Activated naive CD8-positive, alpha-beta T cell treated with anti-CD3 and anti-CD28 coated beads for 36 hours (primary cell): ENCODE measurements at regions not wholly inside any gene's neighbourhood (a gene's known extent, or its start where the extent isn't known, plus 50 kb on each side); places are given as distances from the start of the nearest gene placed in this dataset.
"Not testable (repeated sequence)": the region's sequence is repeated elsewhere in the genome, so short reads cannot be mapped to it uniquely, and the experiment has no call there.

Experiments used
- DNase-seq: peaks from one replicate; pipeline ENCODE4 v3.0.0; 2021
- H3K27ac Mint-ChIP-seq: one replicate; pipeline ENCODE4 v1.8.0; 2022; ENCODE audit warnings: mild to moderate bottlenecking, moderate library complexity, mixed read lengths
- H3K27me3 Mint-ChIP-seq: one replicate; pipeline ENCODE4 v1.8.0; 2022; ENCODE audit warnings: mild to moderate bottlenecking, mixed read lengths
- H3K36me3 Mint-ChIP-seq: one replicate; pipeline ENCODE4 v1.8.0; 2021; ENCODE audit warnings: mild to moderate bottlenecking, mixed read lengths
- H3K4me1 Mint-ChIP-seq: one replicate; pipeline ENCODE4 v1.8.0; 2021; ENCODE audit warnings: mixed read lengths
- H3K4me3 Mint-ChIP-seq: one replicate; pipeline ENCODE4 v1.8.0; 2022; ENCODE audit warnings: mild to moderate bottlenecking, moderate library complexity, mixed read lengths
- H3K9me3 Mint-ChIP-seq: one replicate; pipeline ENCODE4 v1.8.0; 2022; ENCODE audit warnings: mixed read lengths

DNA sequence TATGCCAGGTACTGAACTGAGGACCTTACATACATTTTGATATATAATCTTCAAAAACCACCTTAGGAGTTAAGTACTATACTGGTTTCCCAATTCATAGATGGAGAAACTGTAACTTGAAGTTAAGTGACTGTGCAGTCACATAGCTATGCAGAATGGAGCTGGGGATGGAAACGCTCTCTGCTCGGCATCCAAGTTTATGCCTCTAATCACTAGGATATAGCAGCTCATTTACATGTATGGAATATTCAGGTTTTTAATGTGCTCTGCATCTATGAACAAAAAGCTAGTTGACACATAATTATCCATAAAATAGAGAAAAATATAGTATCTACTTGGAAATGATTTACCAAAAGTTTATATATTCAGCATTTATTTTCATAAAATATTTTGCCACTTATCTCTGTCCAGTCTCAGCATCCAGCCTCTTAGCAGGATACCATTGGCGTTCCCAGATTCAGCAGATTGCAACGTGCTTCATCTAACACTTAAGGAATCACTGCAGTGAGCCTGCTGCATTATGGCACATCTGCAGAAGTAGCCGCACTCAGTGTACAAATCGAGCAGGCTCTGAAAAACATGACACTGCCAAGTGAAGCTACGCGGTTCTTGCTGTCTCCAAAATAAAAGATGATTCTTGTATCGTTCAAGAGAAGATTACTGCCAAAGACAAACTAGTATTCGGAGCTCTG, 70.4 kb downstream of the MRPL57 start:
- H3K36me3 Mint-ChIP-seq, result no peaks in the 10 kb centered on the region
- H3K27me3 Mint-ChIP-seq, result peaks cover 4% of the 10 kb centered on the region
- no peak overlapping the region for H3K4me3 Mint-ChIP-seq
- no peaks in the 10 kb centered on the region for H3K4me1 Mint-ChIP-seq
- no peaks in the 10 kb centered on the region for H3K9me3 Mint-ChIP-seq
- DNase-seq, result no peak
- H3K27ac Mint-ChIP-seq, result no peak overlapping the region

GRCh38 chr13:21256351-21256761, 79.9 kb downstream of the MRPL57 start:
- H3K27me3 Mint-ChIP-seq, result peaks cover 5% of the 10 kb centered on the region
- H3K27ac Mint-ChIP-seq, result no peak overlapping the region
- H3K36me3 Mint-ChIP-seq, result no peaks in the 10 kb centered on the region
- no peak for DNase-seq
- H3K9me3 Mint-ChIP-seq, result no peaks in the 10 kb centered on the region
- no peak overlapping the region for H3K4me3 Mint-ChIP-seq
- H3K4me1 Mint-ChIP-seq, result peaks cover 3% of the 10 kb centered on the region

DNA sequence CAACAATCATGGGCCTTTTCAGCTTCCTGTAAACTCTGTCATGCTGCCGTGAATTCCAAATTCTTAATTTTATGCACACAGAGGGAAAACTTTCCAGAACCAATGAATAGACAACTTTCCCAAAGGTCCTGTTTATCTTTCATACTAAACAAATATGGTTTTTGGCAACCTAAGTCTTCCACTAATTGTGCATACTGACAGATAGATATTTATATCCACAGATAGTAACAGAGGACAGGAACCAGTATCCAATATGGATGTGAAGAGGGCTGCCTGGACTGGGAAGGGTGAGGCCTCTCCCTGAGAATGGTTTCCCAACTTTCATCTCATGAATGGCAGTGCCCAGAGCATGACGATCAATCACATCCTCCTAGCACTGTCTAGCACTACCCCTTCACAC, 80.4 kb downstream of the MRPL57 start:
- H3K4me3 Mint-ChIP-seq, result no peak overlapping the region

DNA sequence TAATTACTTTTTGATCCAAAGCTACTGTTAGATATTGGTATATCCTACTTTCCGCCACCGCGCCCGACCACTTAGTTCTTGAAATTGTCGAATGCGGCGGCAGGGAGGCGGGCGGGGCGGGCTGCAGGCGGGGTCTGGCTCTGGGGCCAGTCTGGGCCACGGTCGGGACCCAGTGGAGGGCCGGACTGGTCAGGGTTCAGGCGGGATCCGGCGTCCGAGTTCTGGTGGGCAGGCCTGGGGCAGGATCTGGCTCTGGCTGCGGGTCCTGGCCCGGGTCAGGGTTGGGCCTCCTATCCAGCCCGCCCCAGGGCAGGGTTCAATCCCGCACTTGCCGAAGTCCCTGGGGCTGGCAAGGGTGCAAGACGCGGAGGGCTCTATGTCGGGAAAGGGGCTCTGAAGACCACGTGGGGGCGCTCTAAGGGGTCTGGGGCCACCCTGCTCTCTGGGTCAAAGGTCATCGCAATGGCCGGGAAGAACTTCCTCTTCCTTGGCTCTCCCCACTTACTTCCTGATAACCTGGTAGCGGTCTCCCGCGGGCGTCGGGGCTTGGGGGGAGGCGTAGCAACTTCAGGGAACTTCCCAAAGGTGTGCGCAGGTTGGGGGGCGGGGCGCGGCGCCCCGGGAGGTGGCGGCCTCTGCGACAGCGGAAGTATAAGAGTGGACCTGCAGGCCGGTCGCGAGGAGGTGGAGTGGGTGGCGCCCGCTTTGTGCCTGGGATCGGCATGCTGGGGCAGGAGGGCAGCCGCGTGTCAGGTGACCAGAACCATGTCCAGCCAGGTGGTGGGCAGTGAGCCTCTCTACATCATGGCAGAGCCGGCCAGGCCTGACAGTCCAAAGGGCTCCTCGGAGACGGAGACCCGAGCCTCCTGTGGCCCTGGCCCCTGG, 83.4 kb downstream of the MRPL57 start:
- Mint-ChIP-seq H3K4me3 (no peak overlapping the region), H3K36me3 (no peaks in the 10 kb centered on the region), H3K27me3 (no peaks in the 10 kb centered on the region), H3K27ac (no peak overlapping the region), H3K9me3 (no peaks in the 10 kb centered on the region), H3K4me1 (peaks cover 3% of the 10 kb centered on the region)
- DNase-seq, result no peak

More for the DNA sequence above, 80.4 kb downstream of the MRPL57 start:
- DNase-seq, result no peak
- peaks cover 3% of the 10 kb centered on the region for H3K4me1 Mint-ChIP-seq
- H3K27me3 Mint-ChIP-seq, result peaks cover 2% of the 10 kb centered on the region
- H3K27ac Mint-ChIP-seq, result no peak overlapping the region
- no peaks in the 10 kb centered on the region for H3K9me3 Mint-ChIP-seq
- H3K36me3 Mint-ChIP-seq, result no peaks in the 10 kb centered on the region

- not testable (repeated sequence) for H3K27ac Mint-ChIP-seq, H3K9me3 Mint-ChIP-seq, H3K4me3 Mint-ChIP-seq, H3K4me1 Mint-ChIP-seq, H3K27me3 Mint-ChIP-seq, H3K36me3 Mint-ChIP-seq, DNase-seq
Observed at GRCh38 chr13:21260561-21261290, 84.3 kb downstream of the MRPL57 start.

GRCh38 chr13:21261487-21262216, 85.2 kb downstream of the MRPL57 start:
- DNase-seq, result not testable (repeated sequence)

DNA sequence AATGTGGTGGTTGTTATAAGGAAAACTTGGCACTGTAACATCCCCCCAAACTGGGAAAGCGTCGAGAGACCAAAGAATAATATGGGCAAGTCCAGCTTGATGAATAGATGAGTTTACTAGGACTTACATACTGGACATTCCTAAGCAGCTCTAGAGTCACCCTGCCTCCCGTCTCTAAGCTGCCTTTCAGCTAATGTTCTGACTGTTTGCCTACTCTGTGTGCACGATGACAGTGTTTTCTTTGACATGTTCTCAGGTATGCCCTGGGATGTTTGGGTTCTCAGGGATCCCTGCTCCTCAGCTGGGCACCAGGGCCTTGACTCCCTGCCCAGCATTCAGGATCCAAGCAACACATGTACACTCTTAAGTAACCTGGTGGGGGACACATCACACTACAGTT, 87.5 kb downstream of the MRPL57 start:
- not testable (repeated sequence) for H3K36me3 Mint-ChIP-seq, H3K27me3 Mint-ChIP-seq, H3K27ac Mint-ChIP-seq, DNase-seq, H3K9me3 Mint-ChIP-seq, H3K4me3 Mint-ChIP-seq, H3K4me1 Mint-ChIP-seq

More at GRCh38 chr13:21261487-21262216, 85.2 kb downstream of the MRPL57 start:
- not testable (repeated sequence) for H3K27ac Mint-ChIP-seq, H3K4me1 Mint-ChIP-seq, H3K4me3 Mint-ChIP-seq, H3K9me3 Mint-ChIP-seq, H3K36me3 Mint-ChIP-seq, H3K27me3 Mint-ChIP-seq

DNA sequence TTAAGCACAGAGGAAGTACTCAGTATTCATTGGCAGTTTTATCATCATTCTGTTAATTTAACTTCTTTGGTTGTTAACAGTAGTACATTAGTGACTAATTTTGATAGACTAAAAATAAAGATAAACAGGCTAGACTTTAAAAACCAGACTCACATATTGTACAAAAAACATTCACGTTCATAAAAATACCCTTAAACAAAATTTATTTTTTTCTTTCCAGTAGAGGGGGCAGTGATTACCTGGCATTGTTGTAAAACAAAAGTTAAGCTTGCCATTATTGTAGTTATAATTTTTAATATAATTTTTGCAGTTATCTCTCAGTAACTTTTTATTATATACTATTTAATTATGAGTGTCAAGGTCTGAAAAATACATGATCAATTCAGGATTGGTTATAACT, 92.0 kb downstream of the MRPL57 start:
- H3K4me1 Mint-ChIP-seq, DNase-seq, H3K36me3 Mint-ChIP-seq, H3K4me3 Mint-ChIP-seq, H3K9me3 Mint-ChIP-seq, H3K27ac Mint-ChIP-seq, H3K27me3 Mint-ChIP-seq: not testable (repeated sequence)

- not testable (repeated sequence) for H3K4me1 Mint-ChIP-seq, H3K27me3 Mint-ChIP-seq, H3K27ac Mint-ChIP-seq, H3K36me3 Mint-ChIP-seq, DNase-seq, H3K4me3 Mint-ChIP-seq, H3K9me3 Mint-ChIP-seq
Observed at GRCh38 chr13:21272439-21272838, 96.0 kb downstream of the MRPL57 start.

- not testable (repeated sequence) for H3K36me3 Mint-ChIP-seq, H3K9me3 Mint-ChIP-seq, H3K27me3 Mint-ChIP-seq, DNase-seq, H3K27ac Mint-ChIP-seq, H3K4me1 Mint-ChIP-seq, H3K4me3 Mint-ChIP-seq
Observed at GRCh38 chr13:21274457-21274856, 98.0 kb downstream of the MRPL57 start.

DNA sequence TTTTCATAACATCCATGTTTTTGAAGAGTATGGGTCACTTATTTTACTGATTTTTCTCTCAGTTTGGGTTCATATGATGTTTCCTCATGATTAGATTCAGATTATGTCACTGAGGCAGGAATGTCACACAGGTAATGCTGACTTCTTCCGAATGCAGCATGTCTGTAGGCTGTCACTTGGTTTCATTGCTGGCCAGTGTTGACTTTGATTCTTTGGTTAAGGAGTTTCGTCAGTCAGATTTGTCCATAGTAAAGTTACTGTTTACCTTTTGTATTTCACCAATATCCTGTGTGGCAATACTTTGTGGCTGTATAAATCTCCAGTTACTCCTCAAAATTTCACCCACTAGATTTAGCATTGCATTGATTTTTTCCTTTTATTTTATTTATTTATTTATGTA, 105.6 kb downstream of the MRPL57 start:
- Mint-ChIP-seq H3K4me1 (no peaks in the 10 kb centered on the region), H3K9me3 (peaks cover 2% of the 10 kb centered on the region), H3K27me3 (peaks cover 16% of the 10 kb centered on the region), H3K4me3 (no peak overlapping the region), H3K36me3 (no peaks in the 10 kb centered on the region), H3K27ac (no peak overlapping the region)
- DNase-seq, result no peak

DNA sequence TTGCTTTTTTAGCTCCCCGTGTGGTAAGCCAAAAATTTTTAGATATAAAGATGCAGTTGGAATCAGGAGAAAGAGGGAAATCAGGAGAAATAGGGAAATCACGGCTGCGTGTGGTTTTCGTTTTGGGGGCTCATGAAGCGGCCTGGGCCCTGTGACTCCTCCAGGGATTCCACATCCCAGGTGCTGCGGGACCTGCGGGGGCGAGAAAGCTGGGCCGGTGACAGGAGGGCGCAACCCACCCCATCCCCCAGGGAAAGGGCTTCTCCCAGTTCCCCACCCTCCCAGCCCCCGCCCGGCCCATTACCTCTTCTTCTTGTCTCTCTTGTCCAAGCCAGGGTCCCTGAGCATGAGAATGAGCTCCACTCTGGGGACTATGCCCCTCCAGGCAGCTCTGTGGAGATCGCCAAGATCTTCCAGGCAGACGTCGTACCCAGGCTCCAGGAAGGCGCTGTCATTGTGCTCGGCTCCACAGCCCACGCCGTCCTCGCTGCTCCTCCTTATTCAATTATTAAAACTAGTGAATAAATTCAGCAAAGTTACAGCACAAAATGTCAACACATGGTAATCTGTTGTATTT, 111.0 kb downstream of the MRPL57 start:
- Mint-ChIP-seq H3K9me3 (no peaks in the 10 kb centered on the region), H3K27ac (no peak overlapping the region), H3K27me3 (peaks cover 9% of the 10 kb centered on the region), H3K4me3 (no peak overlapping the region), H3K36me3 (no peaks in the 10 kb centered on the region), H3K4me1 (no peaks in the 10 kb centered on the region)
- DNase-seq, result no peak

- no peak for DNase-seq
- no peak overlapping the region for H3K27ac Mint-ChIP-seq
- H3K4me1 Mint-ChIP-seq, result no peaks in the 10 kb centered on the region
- H3K4me3 Mint-ChIP-seq, result no peak overlapping the region
- H3K27me3 Mint-ChIP-seq, result peaks cover 2% of the 10 kb centered on the region
- no peaks in the 10 kb centered on the region for H3K9me3 Mint-ChIP-seq
- no peaks in the 10 kb centered on the region for H3K36me3 Mint-ChIP-seq
Observed at GRCh38 chr13:21289475-21289874, 113.0 kb downstream of the MRPL57 start.

GRCh38 chr13:21290442-21291002, 114.1 kb downstream of the MRPL57 start:
- not testable (repeated sequence) for DNase-seq, H3K4me1 Mint-ChIP-seq, H3K36me3 Mint-ChIP-seq, H3K9me3 Mint-ChIP-seq, H3K27me3 Mint-ChIP-seq, H3K27ac Mint-ChIP-seq, H3K4me3 Mint-ChIP-seq
